ENCODE measurements at regions not wholly inside any gene's neighbourhood (a gene's known extent, or its start where the extent isn't known, plus 50 kb on each side); places are given as distances from the start of the nearest gene placed in this dataset.

DNA sequence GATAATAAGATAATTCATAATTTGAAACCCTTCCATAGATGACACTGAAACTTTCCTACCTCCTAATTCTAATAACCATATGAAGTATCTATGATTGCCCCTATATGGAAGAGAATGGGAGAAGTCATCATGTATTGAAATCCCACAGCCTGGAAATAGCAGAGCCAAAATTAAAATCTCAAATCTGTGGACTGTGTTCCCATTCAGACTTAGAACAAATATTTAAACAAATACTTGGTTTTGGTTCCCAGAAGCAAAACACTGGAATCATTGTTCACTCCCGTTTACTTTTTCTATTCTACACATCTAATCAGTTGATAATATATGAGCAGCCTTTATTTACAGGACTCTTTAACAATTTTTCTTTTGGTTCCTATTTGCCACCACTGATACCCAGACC is 92.6 kb upstream of the PTPRD start:
- TF ChIP-seq POLR2A (IDR thresholded peaks at IDR 0.05; ENCODE audit: low read length) (no peak), FOSL2 (IDR thresholded peaks at IDR 0.05) (no peak), FOSL2 (CRISPR knock-in tag; IDR thresholded peaks at IDR 0.05) (no peak), SREBF2 (IDR thresholded peaks at IDR 0.05) (no peak)
- TF ChIP-seq, protein P1, sequence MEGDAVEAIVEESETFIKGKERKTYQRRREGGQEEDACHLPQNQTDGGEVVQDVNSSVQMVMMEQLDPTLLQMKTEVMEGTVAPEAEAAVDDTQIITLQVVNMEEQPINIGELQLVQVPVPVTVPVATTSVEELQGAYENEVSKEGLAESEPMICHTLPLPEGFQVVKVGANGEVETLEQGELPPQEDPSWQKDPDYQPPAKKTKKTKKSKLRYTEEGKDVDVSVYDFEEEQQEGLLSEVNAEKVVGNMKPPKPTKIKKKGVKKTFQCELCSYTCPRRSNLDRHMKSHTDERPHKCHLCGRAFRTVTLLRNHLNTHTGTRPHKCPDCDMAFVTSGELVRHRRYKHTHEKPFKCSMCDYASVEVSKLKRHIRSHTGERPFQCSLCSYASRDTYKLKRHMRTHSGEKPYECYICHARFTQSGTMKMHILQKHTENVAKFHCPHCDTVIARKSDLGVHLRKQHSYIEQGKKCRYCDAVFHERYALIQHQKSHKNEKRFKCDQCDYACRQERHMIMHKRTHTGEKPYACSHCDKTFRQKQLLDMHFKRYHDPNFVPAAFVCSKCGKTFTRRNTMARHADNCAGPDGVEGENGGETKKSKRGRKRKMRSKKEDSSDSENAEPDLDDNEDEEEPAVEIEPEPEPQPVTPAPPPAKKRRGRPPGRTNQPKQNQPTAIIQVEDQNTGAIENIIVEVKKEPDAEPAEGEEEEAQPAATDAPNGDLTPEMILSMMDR (IDR thresholded peaks at IDR 0.05) = no peak

Data from A549 (cell line).